ENCODE measurements at regions not wholly inside any gene's neighbourhood (a gene's known extent, or its start where the extent isn't known, plus 50 kb on each side); places are given as distances from the start of the nearest gene placed in this dataset.
"Not testable (repeated sequence)": the region's sequence is repeated elsewhere in the genome, so short reads cannot be mapped to it uniquely, and the experiment has no call there.

DNA sequence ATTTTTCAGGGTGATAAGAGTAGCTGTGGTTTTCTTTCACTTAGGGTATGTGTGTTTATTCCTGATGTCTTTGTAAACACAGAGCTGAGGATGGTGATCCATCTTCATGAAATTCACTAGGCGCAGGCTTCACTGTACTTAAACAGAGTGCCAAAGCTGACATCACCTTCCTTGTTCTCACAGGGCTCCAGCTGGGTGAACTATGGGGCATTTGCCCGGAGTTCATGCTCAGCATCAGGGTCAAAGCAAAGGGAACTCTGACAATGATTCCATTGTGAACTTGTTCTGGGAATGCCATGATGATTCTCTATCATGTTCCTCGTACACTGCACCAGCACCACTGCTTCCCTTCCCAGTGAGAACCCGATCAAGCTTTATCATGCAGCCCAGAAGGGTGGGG is 184.8 kb upstream of the P2RY1 start:
- TF ChIP-seq, protein P1, sequence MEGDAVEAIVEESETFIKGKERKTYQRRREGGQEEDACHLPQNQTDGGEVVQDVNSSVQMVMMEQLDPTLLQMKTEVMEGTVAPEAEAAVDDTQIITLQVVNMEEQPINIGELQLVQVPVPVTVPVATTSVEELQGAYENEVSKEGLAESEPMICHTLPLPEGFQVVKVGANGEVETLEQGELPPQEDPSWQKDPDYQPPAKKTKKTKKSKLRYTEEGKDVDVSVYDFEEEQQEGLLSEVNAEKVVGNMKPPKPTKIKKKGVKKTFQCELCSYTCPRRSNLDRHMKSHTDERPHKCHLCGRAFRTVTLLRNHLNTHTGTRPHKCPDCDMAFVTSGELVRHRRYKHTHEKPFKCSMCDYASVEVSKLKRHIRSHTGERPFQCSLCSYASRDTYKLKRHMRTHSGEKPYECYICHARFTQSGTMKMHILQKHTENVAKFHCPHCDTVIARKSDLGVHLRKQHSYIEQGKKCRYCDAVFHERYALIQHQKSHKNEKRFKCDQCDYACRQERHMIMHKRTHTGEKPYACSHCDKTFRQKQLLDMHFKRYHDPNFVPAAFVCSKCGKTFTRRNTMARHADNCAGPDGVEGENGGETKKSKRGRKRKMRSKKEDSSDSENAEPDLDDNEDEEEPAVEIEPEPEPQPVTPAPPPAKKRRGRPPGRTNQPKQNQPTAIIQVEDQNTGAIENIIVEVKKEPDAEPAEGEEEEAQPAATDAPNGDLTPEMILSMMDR (IDR thresholded peaks at IDR 0.05; ENCODE audit: insufficient read depth, low read depth, low read length), result no peak
- DNase-seq (ENCODE audit: low read depth), result no peak
- H3K4me3 ChIP-seq (ENCODE audit: low read depth, low read length), result no peak overlapping the region

DNA sequence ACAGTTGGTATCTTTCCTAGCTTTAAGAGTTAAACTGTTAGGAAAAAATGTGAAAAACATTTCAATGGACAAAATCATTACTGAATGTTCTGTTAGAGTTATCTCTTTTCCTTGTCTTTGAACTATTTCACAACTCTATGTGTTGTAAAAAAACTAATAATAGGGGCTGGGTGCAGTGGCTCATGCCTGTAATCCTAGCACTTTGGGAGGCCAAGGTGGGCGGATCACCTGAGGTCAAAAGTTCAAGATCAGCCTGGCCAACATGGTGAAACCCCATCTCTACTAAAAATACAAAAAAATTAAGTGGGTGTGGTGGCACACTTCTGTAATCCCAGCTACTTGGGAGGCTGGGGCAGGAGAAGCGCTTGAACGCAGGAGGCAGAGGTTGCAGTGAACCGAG is 184.0 kb upstream of the P2RY1 start:
- H3K4me3 ChIP-seq (ENCODE audit: low read depth, low read length); DNase-seq (ENCODE audit: low read depth): not testable (repeated sequence)

- TF ChIP-seq, protein P1 (IDR thresholded peaks at IDR 0.05; ENCODE audit: insufficient read depth, low read depth, low read length), result no peak
- DNase-seq (ENCODE audit: low read depth), result peak; percentile 6
- H3K4me3 ChIP-seq (ENCODE audit: low read depth, low read length), result no peak overlapping the region
These were observed 178.5 kb upstream of the P2RY1 start for GRCh38 chr3:152656214-152656971.

GRCh38 chr3:152656972-152657355 is 178.0 kb upstream of the P2RY1 start:
- no peak for DNase-seq (ENCODE audit: low read depth)
- TF ChIP-seq, protein P1 (IDR thresholded peaks at IDR 0.05; ENCODE audit: insufficient read depth, low read depth, low read length), result no peak
- H3K4me3 ChIP-seq (ENCODE audit: low read depth, low read length), result no peak overlapping the region

- H3K4me3 ChIP-seq (ENCODE audit: low read depth, low read length), result no peak overlapping the region
- no peak for DNase-seq (ENCODE audit: low read depth)
- TF ChIP-seq, protein P1 (IDR thresholded peaks at IDR 0.05; ENCODE audit: insufficient read depth, low read depth, low read length), result no peak
These were observed 175.8 kb upstream of the P2RY1 start for GRCh38 chr3:152658977-152659720.

DNA sequence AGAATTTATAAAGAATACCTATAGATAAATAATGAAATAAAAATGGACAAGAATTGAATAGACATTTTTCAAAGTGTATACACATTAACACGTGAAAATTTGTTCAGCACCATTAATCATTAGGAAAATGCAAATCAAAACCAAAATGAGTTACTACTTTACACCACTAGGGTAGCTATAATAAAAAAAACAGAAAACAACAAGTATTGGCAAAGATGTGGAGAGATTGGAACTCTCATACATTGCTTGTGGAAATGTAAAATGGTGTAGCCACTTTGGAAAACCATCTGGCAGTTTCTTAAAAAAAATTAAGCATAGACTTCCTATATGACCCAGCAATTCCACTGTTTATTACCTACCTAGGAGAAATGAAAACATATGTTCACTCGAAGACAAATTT is 172.8 kb upstream of the P2RY1 start:
- DNase-seq (ENCODE audit: low read depth), result no peak
- H3K4me3 ChIP-seq (ENCODE audit: low read depth, low read length), result no peak overlapping the region
- TF ChIP-seq, protein P1 (IDR thresholded peaks at IDR 0.05; ENCODE audit: insufficient read depth, low read depth, low read length), result no peak

GRCh38 chr3:152664766-152665165 is 170.2 kb upstream of the P2RY1 start:
- TF ChIP-seq, protein P1 (IDR thresholded peaks at IDR 0.05; ENCODE audit: insufficient read depth, low read depth, low read length), result no peak
- DNase-seq (ENCODE audit: low read depth), result no peak
- H3K4me3 ChIP-seq (ENCODE audit: low read depth, low read length), result no peak overlapping the region

Data from fibroblast of villous mesenchyme (primary cell).